Right forelimb (tissue), 1 donor: ENCODE measurements at regions not wholly inside any gene's neighbourhood (a gene's known extent, or its start where the extent isn't known, plus 50 kb on each side); places are given as distances from the start of the nearest gene placed in this dataset.
A peak's percentile ranks its signal among the peaks of the same experiment; 100 is the strongest.

Experiments used
- DNase-seq: peaks from one replicate; pipeline ENCODE4 v3.0.0-alpha.2; 2018

- no peak for DNase-seq
Measured at GRCh38 chr6:10028222-10028621, 386.7 kb downstream of the TFAP2A start.

DNA sequence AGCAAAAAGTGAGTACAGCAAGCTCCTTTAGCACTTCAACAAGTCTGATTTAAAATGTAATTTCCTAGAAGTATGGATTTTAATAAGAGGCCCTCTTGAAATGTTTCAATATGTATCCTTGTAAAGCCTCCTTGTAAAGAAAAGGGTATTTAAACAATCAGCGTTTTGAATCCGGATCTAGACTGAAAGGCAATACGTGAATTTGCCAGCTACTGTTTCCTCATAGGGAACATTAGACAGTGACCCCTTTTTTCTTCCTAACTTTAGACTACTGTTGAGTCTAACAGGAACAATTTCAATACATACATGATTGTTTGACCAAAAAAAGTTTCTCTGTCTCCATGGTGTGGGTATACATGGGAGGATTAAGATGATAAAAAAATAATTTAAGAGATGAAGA is 395.0 kb downstream of the TFAP2A start:
- DNase-seq = no peak

- peak; percentile 56 for DNase-seq
Measured at GRCh38 chr6:10014557-10014956, 400.3 kb downstream of the TFAP2A start.

- no peak for DNase-seq
Measured at GRCh38 chr6:10000551-10000950, 414.3 kb downstream of the TFAP2A start.

DNA sequence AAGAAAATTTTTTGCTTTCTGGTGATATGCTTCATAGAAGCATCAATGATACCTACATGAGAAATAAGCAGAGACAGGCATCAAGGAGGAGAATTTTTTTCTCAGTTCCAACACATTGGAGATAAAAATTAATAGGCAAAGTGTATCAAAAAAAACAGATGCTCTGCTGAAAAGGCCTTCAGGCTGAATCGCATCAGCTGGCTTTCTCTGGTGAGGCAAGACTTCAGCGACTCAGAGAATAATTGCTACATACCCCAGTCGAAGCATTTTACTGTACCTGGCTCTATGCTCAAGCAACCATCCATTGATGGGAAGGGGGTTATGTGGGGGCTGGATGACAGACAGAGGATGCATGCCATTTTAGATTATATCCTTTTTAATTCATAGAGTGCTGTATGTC is 415.1 kb downstream of the TFAP2A start:
- no peak for DNase-seq

- DNase-seq = no peak
Measured at GRCh38 chr6:9986273-9986672, 428.6 kb downstream of the TFAP2A start.

DNA sequence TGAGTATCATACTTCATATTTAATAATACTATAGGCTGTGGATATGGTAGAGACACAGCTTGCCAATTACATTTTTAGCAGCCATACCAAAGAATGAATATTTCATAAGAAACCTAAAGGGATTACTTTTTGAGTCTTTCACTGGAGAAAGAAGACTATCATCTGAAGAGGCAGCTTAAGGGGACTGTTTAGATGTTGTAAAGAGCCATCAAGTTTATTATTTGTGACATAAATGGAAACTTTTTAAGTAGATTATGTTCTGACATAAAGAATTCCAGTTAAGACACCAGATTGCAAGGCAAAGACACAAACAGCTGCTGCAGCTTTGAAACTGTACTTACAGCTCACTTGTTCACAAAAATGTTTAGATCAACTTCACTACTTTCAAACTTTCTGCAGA is 429.4 kb downstream of the TFAP2A start:
- no peak for DNase-seq

- no peak for DNase-seq
Measured at GRCh38 chr6:9984607-9985006, 430.3 kb downstream of the TFAP2A start.

DNA sequence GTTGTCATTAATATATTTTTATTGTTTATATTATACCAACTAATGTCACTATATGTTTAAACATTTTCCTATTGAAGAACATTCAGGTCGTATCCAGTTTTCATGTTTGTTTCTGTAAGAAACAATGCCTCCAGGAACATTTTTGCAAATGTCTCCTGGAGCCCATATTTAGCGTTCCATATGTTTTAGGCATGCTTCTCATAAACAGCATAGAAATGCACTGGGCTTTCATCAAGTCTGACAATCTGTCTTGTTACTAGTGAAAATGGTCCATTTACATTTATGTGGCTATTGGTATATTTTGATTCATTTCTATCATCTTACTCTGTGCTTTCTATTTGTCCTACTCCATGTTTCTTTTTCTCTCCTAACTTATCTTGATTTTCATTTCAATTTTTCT is 431.7 kb downstream of the TFAP2A start:
- DNase-seq = no peak

GRCh38 chr6:9982215-9982614 is 432.7 kb downstream of the TFAP2A start:
- DNase-seq = no peak

- DNase-seq = no peak
Measured at GRCh38 chr6:9979996-9980395, 434.9 kb downstream of the TFAP2A start.

GRCh38 chr6:9978480-9978879 is 436.4 kb downstream of the TFAP2A start:
- no peak for DNase-seq

- DNase-seq = no peak
Measured at GRCh38 chr6:9977411-9977810, 437.5 kb downstream of the TFAP2A start.

DNA sequence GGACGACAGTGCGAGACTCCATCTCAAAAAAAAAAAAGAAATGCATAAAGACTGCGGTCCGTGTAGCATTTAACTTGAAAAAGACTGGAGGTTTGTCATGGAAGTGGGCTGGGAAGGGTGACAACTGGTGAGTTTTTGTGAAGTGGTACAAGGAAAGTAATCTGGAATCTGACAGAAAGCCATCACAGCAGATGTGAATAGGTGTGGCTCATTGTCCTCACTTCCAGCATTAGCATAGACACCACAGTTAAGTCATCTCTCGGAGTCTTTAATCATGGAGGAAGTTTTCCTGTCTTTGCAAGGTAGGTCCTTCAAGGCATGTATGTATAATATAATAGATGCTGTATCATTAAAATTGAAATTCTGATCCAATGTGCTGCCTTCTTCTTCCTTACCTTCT is 453.2 kb downstream of the TFAP2A start:
- DNase-seq = no peak

DNA sequence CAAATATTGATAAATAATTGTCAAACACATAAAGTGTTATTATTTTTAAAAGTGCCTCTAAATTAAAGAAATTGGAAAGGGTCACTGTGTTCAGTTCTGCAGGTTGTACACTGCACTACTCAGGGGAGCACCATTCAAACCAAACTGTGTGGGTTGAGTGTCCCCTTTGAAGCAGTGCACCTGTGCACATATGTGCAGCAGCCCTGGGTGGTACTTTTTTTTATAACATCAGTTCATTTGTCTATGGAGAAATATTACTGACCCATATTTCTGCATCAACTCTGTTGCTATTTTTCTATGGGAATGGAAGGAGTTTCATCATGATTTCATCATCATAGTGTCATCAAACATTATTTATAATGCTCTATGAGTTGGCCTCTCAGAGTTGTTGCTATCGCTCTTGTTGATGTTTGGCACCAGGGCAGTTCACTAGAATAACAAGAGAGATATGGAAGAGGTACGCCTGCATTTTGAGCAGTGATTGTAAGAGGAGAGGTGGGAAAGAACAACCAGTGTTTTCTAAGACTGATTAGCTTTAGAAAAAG is 457.6 kb downstream of the TFAP2A start:
- no peak for DNase-seq

- no peak for DNase-seq
Measured at GRCh38 chr6:9948678-9949077, 466.2 kb downstream of the TFAP2A start.

- no peak for DNase-seq
Measured at GRCh38 chr6:9943986-9944385, 470.9 kb downstream of the TFAP2A start.

DNA sequence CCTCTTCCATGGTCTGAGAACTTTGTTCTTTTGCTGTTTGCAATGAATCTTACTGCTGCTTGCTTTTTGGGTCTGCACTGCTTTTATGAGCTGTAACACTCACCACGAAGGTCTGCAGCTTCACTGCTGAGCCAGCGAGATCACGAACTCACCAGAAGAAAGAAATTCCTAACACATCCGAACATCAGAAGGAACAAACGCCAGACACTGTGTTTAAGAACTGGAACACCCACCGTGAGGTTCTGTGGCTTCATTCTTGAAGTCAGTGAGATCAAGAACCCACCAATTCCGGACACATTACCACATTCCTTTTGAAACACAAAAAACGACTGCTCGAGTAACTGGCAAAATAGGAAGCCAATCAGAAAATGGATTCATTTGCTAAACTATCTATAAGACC is 471.8 kb downstream of the TFAP2A start:
- no peak for DNase-seq

DNA sequence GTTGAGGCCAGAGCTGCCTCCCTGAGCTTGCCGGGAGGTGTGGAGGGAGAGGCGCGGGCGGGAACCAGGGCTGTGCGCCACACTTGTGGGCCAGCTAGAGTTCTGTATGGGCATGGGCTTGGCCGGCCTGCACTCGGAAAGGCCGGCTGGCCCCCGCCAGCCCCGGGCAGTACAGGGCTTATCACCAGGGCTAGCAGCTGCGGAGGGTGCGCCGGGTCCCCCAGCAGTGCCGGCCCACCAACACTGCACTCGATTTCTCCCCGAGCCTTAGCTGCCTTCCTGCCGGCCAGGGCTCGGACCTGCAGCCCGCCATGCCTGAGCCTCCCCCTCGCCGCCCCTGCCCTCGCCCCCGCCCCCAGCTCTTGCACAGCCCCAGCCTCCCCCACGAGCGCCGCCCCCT is 472.7 kb downstream of the TFAP2A start:
- DNase-seq = no peak

- no peak for DNase-seq
Measured at GRCh38 chr6:9938801-9939200, 476.1 kb downstream of the TFAP2A start.

DNA sequence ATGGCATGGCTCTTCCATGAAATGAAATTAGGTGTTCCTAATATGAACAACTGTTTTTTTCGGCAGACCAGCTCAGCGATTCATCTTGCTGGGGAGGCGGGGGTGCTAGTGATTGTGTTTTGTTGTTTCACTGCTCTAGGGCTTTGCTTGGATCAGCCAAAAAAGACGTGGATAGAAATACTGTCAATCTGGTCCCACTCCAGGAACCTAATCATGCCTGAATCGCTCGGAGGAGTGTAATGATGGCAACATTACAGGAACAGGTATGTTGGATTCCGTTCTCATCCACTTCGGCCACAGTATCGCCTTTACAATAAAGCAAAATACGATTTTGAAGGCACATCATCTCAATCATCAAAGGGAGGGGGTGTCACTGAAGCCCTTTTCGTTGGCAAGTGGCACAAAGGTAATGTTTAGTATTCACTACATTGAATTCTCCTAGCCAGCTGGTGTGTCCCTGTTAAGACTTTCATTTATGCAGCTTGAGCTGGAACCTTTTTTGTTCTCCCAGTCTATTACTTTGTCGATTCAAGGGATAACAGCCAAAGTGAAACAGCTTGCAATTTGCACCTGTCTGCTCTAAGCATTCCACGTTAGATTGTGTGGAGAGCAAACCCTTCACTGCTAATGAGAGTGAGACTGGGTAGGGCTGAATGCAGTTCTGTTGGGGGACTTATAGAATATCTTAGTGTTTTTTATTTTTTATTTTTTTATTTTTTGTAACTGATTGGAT is 477.7 kb downstream of the TFAP2A start:
- no peak for DNase-seq

GRCh38 chr6:9936551-9936950 is 478.3 kb downstream of the TFAP2A start:
- DNase-seq = no peak

DNA sequence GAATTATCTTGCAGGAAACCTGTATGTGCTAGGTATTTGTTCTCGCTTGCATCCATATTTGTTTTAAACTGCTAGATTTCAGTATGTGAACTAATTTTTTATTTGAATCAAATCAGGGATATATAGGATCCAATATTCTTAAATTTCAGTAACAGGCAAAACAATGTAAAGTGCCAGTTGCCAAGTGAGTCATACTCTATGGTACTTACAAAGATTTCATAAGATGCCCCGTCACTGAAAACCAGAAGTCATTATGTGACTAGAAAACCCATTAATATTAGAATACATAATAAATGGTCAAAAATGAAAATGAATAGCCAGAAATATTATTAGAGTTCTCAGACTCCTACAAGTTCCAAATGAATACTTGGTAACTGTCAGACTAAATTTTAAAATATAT is 481.2 kb downstream of the TFAP2A start:
- DNase-seq = no peak

GRCh38 chr6:9927275-9927674 is 487.6 kb downstream of the TFAP2A start:
- no peak for DNase-seq

- DNase-seq = no peak
Measured at GRCh38 chr6:9924971-9925370, 489.9 kb downstream of the TFAP2A start.
